OCI-LY3 (cell line): ENCODE measurements at regions not wholly inside any gene's neighbourhood (a gene's known extent, or its start where the extent isn't known, plus 50 kb on each side); places are given as distances from the start of the nearest gene placed in this dataset.

ENCODE experiments used
- EZH2phosphoT487 ChIP-seq: fragments of 200-600 bp; shearing (Covaris generic); IDR thresholded peaks from 2 replicates; pipeline ENCODE4 v1.6.1; 2018; ENCODE audit warnings: antibody characterized with exemption, mixed run types, low read depth
- TF ChIP-seq, protein P1 (sequence below): fragments of 200-600, 300-600 bp; sonication (generic); IDR thresholded peaks from 2 replicates; pipeline ENCODE4 v1.5.1; 2014; ENCODE audit warnings: antibody characterized with exemption, low read length, low read depth

DNA sequence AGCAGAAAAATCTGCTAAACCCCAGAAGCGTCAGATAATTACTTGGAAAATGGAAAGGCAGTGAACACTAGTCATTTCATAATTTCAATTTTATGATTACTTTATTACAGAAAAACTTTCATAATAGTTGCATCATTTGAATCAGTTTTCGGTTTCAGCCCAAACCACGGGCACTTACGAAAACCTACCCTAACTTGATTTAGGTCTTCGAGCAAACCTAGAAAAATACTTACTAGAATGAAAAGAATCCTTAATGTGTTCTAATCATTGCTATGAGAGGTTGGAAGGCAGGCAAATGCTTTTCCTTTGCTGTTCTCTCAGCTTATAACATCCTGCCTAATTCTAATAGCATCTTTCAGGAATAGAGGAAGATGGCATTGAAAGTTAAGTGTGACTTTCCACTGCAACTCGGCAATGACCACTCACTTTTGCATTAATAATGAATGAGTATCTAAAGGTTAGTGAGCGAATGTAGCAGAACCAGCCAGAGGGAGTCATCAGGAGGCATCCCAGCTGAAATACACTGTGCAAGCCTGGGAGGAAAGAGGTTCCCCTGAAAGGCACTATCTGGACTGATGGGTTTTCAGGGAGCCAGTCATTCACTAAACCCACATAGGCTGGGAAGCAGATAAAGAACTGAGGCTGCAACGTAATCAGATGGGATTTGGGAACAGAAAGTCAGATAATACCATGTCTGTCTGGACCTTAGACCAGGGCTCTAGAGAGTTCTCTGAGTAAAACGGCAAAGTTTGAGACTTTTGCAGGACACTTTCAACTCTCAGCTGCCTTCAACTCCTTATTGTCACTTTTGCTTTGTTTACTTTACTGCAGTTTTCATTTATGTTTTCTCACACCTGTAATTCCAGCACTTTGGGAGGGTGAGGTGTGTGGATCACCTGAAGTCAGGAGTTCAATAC lies 520.8 kb downstream of the RNF144A start:
- no peak for TF ChIP-seq EZH2phosphoT487
- TF ChIP-seq, protein P1, sequence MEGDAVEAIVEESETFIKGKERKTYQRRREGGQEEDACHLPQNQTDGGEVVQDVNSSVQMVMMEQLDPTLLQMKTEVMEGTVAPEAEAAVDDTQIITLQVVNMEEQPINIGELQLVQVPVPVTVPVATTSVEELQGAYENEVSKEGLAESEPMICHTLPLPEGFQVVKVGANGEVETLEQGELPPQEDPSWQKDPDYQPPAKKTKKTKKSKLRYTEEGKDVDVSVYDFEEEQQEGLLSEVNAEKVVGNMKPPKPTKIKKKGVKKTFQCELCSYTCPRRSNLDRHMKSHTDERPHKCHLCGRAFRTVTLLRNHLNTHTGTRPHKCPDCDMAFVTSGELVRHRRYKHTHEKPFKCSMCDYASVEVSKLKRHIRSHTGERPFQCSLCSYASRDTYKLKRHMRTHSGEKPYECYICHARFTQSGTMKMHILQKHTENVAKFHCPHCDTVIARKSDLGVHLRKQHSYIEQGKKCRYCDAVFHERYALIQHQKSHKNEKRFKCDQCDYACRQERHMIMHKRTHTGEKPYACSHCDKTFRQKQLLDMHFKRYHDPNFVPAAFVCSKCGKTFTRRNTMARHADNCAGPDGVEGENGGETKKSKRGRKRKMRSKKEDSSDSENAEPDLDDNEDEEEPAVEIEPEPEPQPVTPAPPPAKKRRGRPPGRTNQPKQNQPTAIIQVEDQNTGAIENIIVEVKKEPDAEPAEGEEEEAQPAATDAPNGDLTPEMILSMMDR, result no peak
